ENCODE measurements at regions not wholly inside any gene's neighbourhood (a gene's known extent, or its start where the extent isn't known, plus 50 kb on each side); places are given as distances from the start of the nearest gene placed in this dataset.

- TF ChIP-seq, protein P1, sequence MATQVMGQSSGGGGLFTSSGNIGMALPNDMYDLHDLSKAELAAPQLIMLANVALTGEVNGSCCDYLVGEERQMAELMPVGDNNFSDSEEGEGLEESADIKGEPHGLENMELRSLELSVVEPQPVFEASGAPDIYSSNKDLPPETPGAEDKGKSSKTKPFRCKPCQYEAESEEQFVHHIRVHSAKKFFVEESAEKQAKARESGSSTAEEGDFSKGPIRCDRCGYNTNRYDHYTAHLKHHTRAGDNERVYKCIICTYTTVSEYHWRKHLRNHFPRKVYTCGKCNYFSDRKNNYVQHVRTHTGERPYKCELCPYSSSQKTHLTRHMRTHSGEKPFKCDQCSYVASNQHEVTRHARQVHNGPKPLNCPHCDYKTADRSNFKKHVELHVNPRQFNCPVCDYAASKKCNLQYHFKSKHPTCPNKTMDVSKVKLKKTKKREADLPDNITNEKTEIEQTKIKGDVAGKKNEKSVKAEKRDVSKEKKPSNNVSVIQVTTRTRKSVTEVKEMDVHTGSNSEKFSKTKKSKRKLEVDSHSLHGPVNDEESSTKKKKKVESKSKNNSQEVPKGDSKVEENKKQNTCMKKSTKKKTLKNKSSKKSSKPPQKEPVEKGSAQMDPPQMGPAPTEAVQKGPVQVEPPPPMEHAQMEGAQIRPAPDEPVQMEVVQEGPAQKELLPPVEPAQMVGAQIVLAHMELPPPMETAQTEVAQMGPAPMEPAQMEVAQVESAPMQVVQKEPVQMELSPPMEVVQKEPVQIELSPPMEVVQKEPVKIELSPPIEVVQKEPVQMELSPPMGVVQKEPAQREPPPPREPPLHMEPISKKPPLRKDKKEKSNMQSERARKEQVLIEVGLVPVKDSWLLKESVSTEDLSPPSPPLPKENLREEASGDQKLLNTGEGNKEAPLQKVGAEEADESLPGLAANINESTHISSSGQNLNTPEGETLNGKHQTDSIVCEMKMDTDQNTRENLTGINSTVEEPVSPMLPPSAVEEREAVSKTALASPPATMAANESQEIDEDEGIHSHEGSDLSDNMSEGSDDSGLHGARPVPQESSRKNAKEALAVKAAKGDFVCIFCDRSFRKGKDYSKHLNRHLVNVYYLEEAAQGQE (IDR thresholded peaks at IDR 0.05; ENCODE audit: low read depth, low read length) = no peak
- no peak for TF ChIP-seq TCF12 (IDR thresholded peaks at IDR 0.05)
These were observed 331.2 kb downstream of the MAF start (continued) for GRCh38 chr16:79269211-79269863.

GRCh38 chr16:79267781-79268180 lies 332.8 kb downstream of the MAF start:
- Histone ChIP-seq H3K36me3 (replicated peaks in 1 of 2; ENCODE audit: control insufficient read depth in 1 of 2, insufficient read depth in 2 of 2, low read length in 1 of 2) (no peaks in the 10 kb centered on the region), H3K9ac (no peak overlapping the region), H3K4me3 (ENCODE audit: low read depth in 2 of 2, low read length in 1 of 2) (no peak overlapping the region), H3K4me1 (ENCODE audit: control insufficient read depth in 1 of 2, insufficient read depth in 2 of 2, low read depth in 1 of 2, low read length in 1 of 2) (no peaks in the 10 kb centered on the region), H3K27ac (ENCODE audit: low read depth in 2 of 2, low read length in 1 of 2) (no peak overlapping the region), H2AFZ (ENCODE audit: low read depth) (no peak overlapping the region), H3K27me3 (ENCODE audit: insufficient read depth) (no peaks in the 10 kb centered on the region), H3K9me3 (no peaks in the 10 kb centered on the region; the same call in 1 of the 2 replicates), H3K79me2 (ENCODE audit: insufficient read depth) (no peaks in the 10 kb centered on the region), H3K9me2 (no peaks in the 10 kb centered on the region), H3F3A (replicated peaks; ENCODE audit: insufficient read depth) (no peaks in the 10 kb centered on the region), H3K4me2 (no peak overlapping the region), H4K20me1 (ENCODE audit: insufficient read depth) (no peaks in the 10 kb centered on the region)
- 0% methylated on average over 1 of the region's 6 CpGs for WGBS (ENCODE audit: low lambda C conversion rate)
- POLR2A ChIA-PET = no interaction called here
- DNase-seq = no peak
- CTCF ChIA-PET = no interaction called here
- TF ChIP-seq FOSL2 (IDR thresholded peaks at IDR 0.05; ENCODE audit: borderline replicate concordance, low read depth) (no peak), NRF1 (IDR thresholded peaks at IDR 0.05; ENCODE audit: low read depth, low read length) (no peak), POLR2AphosphoS5 (IDR thresholded peaks at IDR 0.05; ENCODE audit: low read depth, low read length) (no peak), EP300 (IDR thresholded peaks at IDR 0.05; ENCODE audit: borderline replicate concordance in 1 of 2, low read depth in 1 of 2, low read length in 1 of 2) (no peak), MXI1 (IDR thresholded peaks at IDR 0.05; ENCODE audit: low read depth, low read length) (no peak), FOXJ3 (CRISPR knock-in tag; IDR thresholded peaks at IDR 0.05) (no peak), ELF1 (IDR thresholded peaks at IDR 0.05) (no peak), GATA2 (CRISPR knock-in tag; IDR thresholded peaks at IDR 0.05) (no peak), SIN3A (IDR thresholded peaks at IDR 0.05; ENCODE audit: borderline replicate concordance, low read depth, low read length) (no peak), GABPA (IDR thresholded peaks at IDR 0.05; ENCODE audit: low read depth) (no peak), RXRA (IDR thresholded peaks at IDR 0.05; ENCODE audit: borderline replicate concordance, low read depth) (no peak), RCOR1 (IDR thresholded peaks at IDR 0.05; ENCODE audit: low read length) (no peak), NFIC (IDR thresholded peaks at IDR 0.05; ENCODE audit: borderline replicate concordance) (no peak), ZBTB33 (IDR thresholded peaks at IDR 0.05; ENCODE audit: borderline replicate concordance, low read depth) (no peak), RAD21 (IDR thresholded peaks at IDR 0.05; ENCODE audit: low read length) (no peak)
- TF ChIP-seq, protein P2, sequence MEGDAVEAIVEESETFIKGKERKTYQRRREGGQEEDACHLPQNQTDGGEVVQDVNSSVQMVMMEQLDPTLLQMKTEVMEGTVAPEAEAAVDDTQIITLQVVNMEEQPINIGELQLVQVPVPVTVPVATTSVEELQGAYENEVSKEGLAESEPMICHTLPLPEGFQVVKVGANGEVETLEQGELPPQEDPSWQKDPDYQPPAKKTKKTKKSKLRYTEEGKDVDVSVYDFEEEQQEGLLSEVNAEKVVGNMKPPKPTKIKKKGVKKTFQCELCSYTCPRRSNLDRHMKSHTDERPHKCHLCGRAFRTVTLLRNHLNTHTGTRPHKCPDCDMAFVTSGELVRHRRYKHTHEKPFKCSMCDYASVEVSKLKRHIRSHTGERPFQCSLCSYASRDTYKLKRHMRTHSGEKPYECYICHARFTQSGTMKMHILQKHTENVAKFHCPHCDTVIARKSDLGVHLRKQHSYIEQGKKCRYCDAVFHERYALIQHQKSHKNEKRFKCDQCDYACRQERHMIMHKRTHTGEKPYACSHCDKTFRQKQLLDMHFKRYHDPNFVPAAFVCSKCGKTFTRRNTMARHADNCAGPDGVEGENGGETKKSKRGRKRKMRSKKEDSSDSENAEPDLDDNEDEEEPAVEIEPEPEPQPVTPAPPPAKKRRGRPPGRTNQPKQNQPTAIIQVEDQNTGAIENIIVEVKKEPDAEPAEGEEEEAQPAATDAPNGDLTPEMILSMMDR (IDR thresholded peaks at IDR 0.05) = no peak
- TF ChIP-seq, protein P3, sequence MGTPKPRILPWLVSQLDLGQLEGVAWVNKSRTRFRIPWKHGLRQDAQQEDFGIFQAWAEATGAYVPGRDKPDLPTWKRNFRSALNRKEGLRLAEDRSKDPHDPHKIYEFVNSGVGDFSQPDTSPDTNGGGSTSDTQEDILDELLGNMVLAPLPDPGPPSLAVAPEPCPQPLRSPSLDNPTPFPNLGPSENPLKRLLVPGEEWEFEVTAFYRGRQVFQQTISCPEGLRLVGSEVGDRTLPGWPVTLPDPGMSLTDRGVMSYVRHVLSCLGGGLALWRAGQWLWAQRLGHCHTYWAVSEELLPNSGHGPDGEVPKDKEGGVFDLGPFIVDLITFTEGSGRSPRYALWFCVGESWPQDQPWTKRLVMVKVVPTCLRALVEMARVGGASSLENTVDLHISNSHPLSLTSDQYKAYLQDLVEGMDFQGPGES (IDR thresholded peaks at IDR 0.05; ENCODE audit: low read depth, low read length) = no peak
- TF ChIP-seq, protein P1 (IDR thresholded peaks at IDR 0.05; ENCODE audit: low read depth, low read length) = no peak

All from SK-N-SH (cell line).